ENCODE measurements at regions not wholly inside any gene's neighbourhood (a gene's known extent, or its start where the extent isn't known, plus 50 kb on each side); places are given as distances from the start of the nearest gene placed in this dataset.
"Not testable (repeated sequence)": the region's sequence is repeated elsewhere in the genome, so short reads cannot be mapped to it uniquely, and the experiment has no call there.

- DNase-seq (no peak), ATAC-seq (no peak)
- Mint-ChIP-seq H3K27me3 (no peaks in the 10 kb centered on the region), H3K4me1 (no peaks in the 10 kb centered on the region), H3K36me3 (no peaks in the 10 kb centered on the region), H3K27ac (no peak overlapping the region), H3K9me3 (ENCODE audit: low read depth) (no peaks in the 10 kb centered on the region), H3K4me3 (no peak overlapping the region)
- CTCF ChIA-PET = no interaction called here
Observed at GRCh38 chr3:88259045-88259444, 109.3 kb downstream of the C3orf38 start.

- CTCF ChIA-PET = no interaction called here
- no peaks in the 10 kb centered on the region for H3K4me1 Mint-ChIP-seq
- H3K27me3 Mint-ChIP-seq = no peaks in the 10 kb centered on the region
- DNase-seq = no peak
- no peak overlapping the region for H3K27ac Mint-ChIP-seq
- H3K9me3 Mint-ChIP-seq (ENCODE audit: low read depth) = no peaks in the 10 kb centered on the region
- no peaks in the 10 kb centered on the region for H3K36me3 Mint-ChIP-seq
- no peak for ATAC-seq
- no peak overlapping the region for H3K4me3 Mint-ChIP-seq
Observed at GRCh38 chr3:88262527-88262926, 112.8 kb downstream of the C3orf38 start.

GRCh38 chr3:88263417-88264100 lies 113.8 kb downstream of the C3orf38 start:
- no peaks in the 10 kb centered on the region for H3K27me3 Mint-ChIP-seq
- H3K9me3 Mint-ChIP-seq (ENCODE audit: low read depth) = no peaks in the 10 kb centered on the region
- ATAC-seq (no peak), DNase-seq (no peak)
- no peak overlapping the region for H3K27ac Mint-ChIP-seq
- H3K4me3 Mint-ChIP-seq = no peak overlapping the region
- H3K4me1 Mint-ChIP-seq = no peaks in the 10 kb centered on the region
- CTCF ChIA-PET = interaction anchor here (0.7 kb wide), 1 partner anchor 519 kb away, joined by 3 read pairs; no protein-coding TSS in a partner anchor
- H3K36me3 Mint-ChIP-seq = no peaks in the 10 kb centered on the region

GRCh38 chr3:88267441-88267840 lies 117.7 kb downstream of the C3orf38 start:
- no peak overlapping the region for H3K27ac Mint-ChIP-seq
- H3K9me3 Mint-ChIP-seq (ENCODE audit: low read depth) = no peaks in the 10 kb centered on the region
- no peaks in the 10 kb centered on the region for H3K36me3 Mint-ChIP-seq
- CTCF ChIA-PET = no interaction called here
- DNase-seq = no peak
- H3K4me3 Mint-ChIP-seq = no peak overlapping the region
- ATAC-seq = no peak
- no peaks in the 10 kb centered on the region for H3K4me1 Mint-ChIP-seq
- H3K27me3 Mint-ChIP-seq = no peaks in the 10 kb centered on the region

GRCh38 chr3:88267847-88268246 lies 118.1 kb downstream of the C3orf38 start:
- CTCF ChIA-PET = no interaction called here
- Mint-ChIP-seq H3K27ac (no peak overlapping the region), H3K4me1 (no peaks in the 10 kb centered on the region), H3K4me3 (no peak overlapping the region), H3K36me3 (no peaks in the 10 kb centered on the region), H3K9me3 (ENCODE audit: low read depth) (no peaks in the 10 kb centered on the region), H3K27me3 (no peaks in the 10 kb centered on the region)
- ATAC-seq (no peak), DNase-seq (no peak)

- H3K4me3 Mint-ChIP-seq = no peak overlapping the region
- no peaks in the 10 kb centered on the region for H3K4me1 Mint-ChIP-seq
- DNase-seq (no peak), ATAC-seq (no peak)
- H3K36me3 Mint-ChIP-seq = no peaks in the 10 kb centered on the region
- no peaks in the 10 kb centered on the region for H3K27me3 Mint-ChIP-seq
- no peaks in the 10 kb centered on the region for H3K9me3 Mint-ChIP-seq (ENCODE audit: low read depth)
- CTCF ChIA-PET = no interaction called here
- H3K27ac Mint-ChIP-seq = no peak overlapping the region
Observed at GRCh38 chr3:88280326-88280725, 130.6 kb downstream of the C3orf38 start.

GRCh38 chr3:88282528-88283241 lies 132.9 kb downstream of the C3orf38 start:
- Mint-ChIP-seq H3K4me1 (no peaks in the 10 kb centered on the region), H3K4me3 (no peak overlapping the region), H3K27me3 (no peaks in the 10 kb centered on the region), H3K36me3 (no peaks in the 10 kb centered on the region), H3K9me3 (ENCODE audit: low read depth) (no peaks in the 10 kb centered on the region), H3K27ac (no peak overlapping the region)
- DNase-seq (no peak), ATAC-seq (no peak)
- CTCF ChIA-PET = no interaction called here

GRCh38 chr3:88283242-88283592 lies 133.5 kb downstream of the C3orf38 start:
- no peaks in the 10 kb centered on the region for H3K27me3 Mint-ChIP-seq
- H3K9me3 Mint-ChIP-seq (ENCODE audit: low read depth) = no peaks in the 10 kb centered on the region
- H3K36me3 Mint-ChIP-seq = no peaks in the 10 kb centered on the region
- H3K27ac Mint-ChIP-seq = no peak overlapping the region
- H3K4me3 Mint-ChIP-seq = no peak overlapping the region
- CTCF ChIA-PET = no interaction called here
- ATAC-seq = no peak
- no peak for DNase-seq
- no peaks in the 10 kb centered on the region for H3K4me1 Mint-ChIP-seq

- no peaks in the 10 kb centered on the region for H3K27me3 Mint-ChIP-seq
- CTCF ChIA-PET = no interaction called here
Observed at GRCh38 chr3:88291486-88291885, 141.7 kb downstream of the C3orf38 start.

GRCh38 chr3:88298189-88298588 lies 148.4 kb downstream of the C3orf38 start:
- H3K4me1 Mint-ChIP-seq = no peaks in the 10 kb centered on the region
- ATAC-seq (no peak), DNase-seq (no peak)
- no peak overlapping the region for H3K27ac Mint-ChIP-seq
- H3K36me3 Mint-ChIP-seq = no peaks in the 10 kb centered on the region
- peaks cover 2% of the 10 kb centered on the region for H3K9me3 Mint-ChIP-seq (ENCODE audit: low read depth)
- H3K4me3 Mint-ChIP-seq = no peak overlapping the region
- CTCF ChIA-PET = no interaction called here
- no peaks in the 10 kb centered on the region for H3K27me3 Mint-ChIP-seq

More at GRCh38 chr3:88291486-88291885, 141.7 kb downstream of the C3orf38 start:
- ATAC-seq = no peak
- no peak for DNase-seq
- no peak overlapping the region for H3K4me3 Mint-ChIP-seq
- no peak overlapping the region for H3K27ac Mint-ChIP-seq
- H3K36me3 Mint-ChIP-seq = no peaks in the 10 kb centered on the region
- peaks cover 2% of the 10 kb centered on the region for H3K9me3 Mint-ChIP-seq (ENCODE audit: low read depth)
- no peaks in the 10 kb centered on the region for H3K4me1 Mint-ChIP-seq

- ATAC-seq (no peak), DNase-seq (no peak)
- CTCF ChIA-PET = no interaction called here
- Mint-ChIP-seq H3K9me3 (ENCODE audit: low read depth) (peaks cover 1% of the 10 kb centered on the region), H3K27ac (no peak overlapping the region), H3K27me3 (no peaks in the 10 kb centered on the region), H3K36me3 (no peaks in the 10 kb centered on the region), H3K4me1 (no peaks in the 10 kb centered on the region), H3K4me3 (no peak overlapping the region)
Observed at GRCh38 chr3:88301273-88301995, 151.7 kb downstream of the C3orf38 start.

GRCh38 chr3:88301996-88302393 lies 152.2 kb downstream of the C3orf38 start:
- Mint-ChIP-seq H3K9me3 (ENCODE audit: low read depth) (peaks cover 1% of the 10 kb centered on the region), H3K4me1 (no peaks in the 10 kb centered on the region), H3K4me3 (no peak overlapping the region), H3K27ac (no peak overlapping the region), H3K36me3 (no peaks in the 10 kb centered on the region), H3K27me3 (no peaks in the 10 kb centered on the region)
- ATAC-seq (no peak), DNase-seq (no peak)
- CTCF ChIA-PET = no interaction called here

- not testable (repeated sequence) for ATAC-seq; H3K9me3 Mint-ChIP-seq (ENCODE audit: low read depth); H3K36me3 Mint-ChIP-seq
Observed at GRCh38 chr3:88303331-88303904, 153.7 kb downstream of the C3orf38 start.

GRCh38 chr3:88307666-88308065 lies 157.9 kb downstream of the C3orf38 start:
- H3K4me1 Mint-ChIP-seq = no peaks in the 10 kb centered on the region
- no peaks in the 10 kb centered on the region for H3K27me3 Mint-ChIP-seq
- CTCF ChIA-PET = no interaction called here
- no peak overlapping the region for H3K4me3 Mint-ChIP-seq
- DNase-seq (no peak), ATAC-seq (no peak)
- H3K27ac Mint-ChIP-seq = no peak overlapping the region
- H3K36me3 Mint-ChIP-seq = no peaks in the 10 kb centered on the region
- peaks cover 1% of the 10 kb centered on the region for H3K9me3 Mint-ChIP-seq (ENCODE audit: low read depth)

More at GRCh38 chr3:88303331-88303904, 153.7 kb downstream of the C3orf38 start:
- H3K27ac Mint-ChIP-seq, DNase-seq, H3K4me1 Mint-ChIP-seq, CTCF ChIA-PET, H3K27me3 Mint-ChIP-seq, H3K4me3 Mint-ChIP-seq: not testable (repeated sequence)

Measured in activated CD8-positive, alpha-beta memory T cell treated with anti-CD3 and anti-CD28 coated beads, Interleukin-2, amount 10 ng/mL, durations not matched to agents 7 days and 5 days (primary cell).